A673 (cell line): ENCODE measurements at regions not wholly inside any gene's neighbourhood (a gene's known extent, or its start where the extent isn't known, plus 50 kb on each side); places are given as distances from the start of the nearest gene placed in this dataset.

Experiments used
- BruUV-seq: library from RNA; stranded (reverse); fragments of 400-500 nt; replicated peaks from 2 replicates; lab custom pipeline; 2021; lab: Mats Ljungman, UMichigan
- CTCF ChIA-PET: fragments of 300-600 bp; sonication (Branson Sonifier 250); formaldehyde crosslinking; loops from one replicate; lab custom pipeline; 2022; ENCODE audit warnings: antibody characterized with exemption; lab: Charles Lee
- POLR2A ChIA-PET: fragments of 300-600 bp; sonication (Branson Sonifier 250); formaldehyde crosslinking; loops from one replicate; lab custom pipeline; 2022; ENCODE audit warnings: antibody characterized with exemption; ENCODE audit not compliant: low non-redundant PET; lab: Charles Lee
- DNase-seq: peaks from one replicate; pipeline ENCODE4 v3.0.0-alpha.2; 2015; ENCODE audit warnings: low spot score
- H3K27ac ChIP-seq: fragments of 200-600 bp; sonication (generic); 2 replicates; pipeline ENCODE4 v1.5.1; 2016; ENCODE audit warnings: mixed run types, low read depth, mild to moderate bottlenecking, mixed read lengths, antibody characterized with exemption, low read length; ENCODE audit not compliant: poor library complexity, severe bottlenecking
- H3K27me3 ChIP-seq: fragments of 200-600 bp; sonication (generic); replicated peaks from 2 replicates; pipeline ENCODE4 v1.6.1; 2017; ENCODE audit warnings: mixed run types, low read depth, mild to moderate bottlenecking, mixed read lengths, antibody characterized with exemption, low read length; ENCODE audit not compliant: insufficient read depth, poor library complexity
- H3K36me3 ChIP-seq: fragments of 200-600 bp; sonication (generic); 2 replicates; pipeline ENCODE4 v1.6.1; 2016; ENCODE audit warnings: mixed run types, mild to moderate bottlenecking, mixed read lengths, antibody characterized with exemption, low read length; ENCODE audit not compliant: insufficient read depth, poor library complexity, severe bottlenecking
- H3K4me1 ChIP-seq: fragments of 200-600 bp; sonication (generic); 2 replicates; pipeline ENCODE4 v1.6.1; 2017; ENCODE audit warnings: mixed run types, mild to moderate bottlenecking, mixed read lengths, antibody characterized with exemption, low read length; ENCODE audit not compliant: insufficient read depth, poor library complexity, severe bottlenecking
- H3K4me3 ChIP-seq: fragments of 200-600 bp; sonication (generic); 2 replicates; pipeline ENCODE4 v1.5.1; 2016; ENCODE audit warnings: low read depth, mixed run types, mild to moderate bottlenecking, mixed read lengths, low read length; ENCODE audit not compliant: poor library complexity, severe bottlenecking
- H3K9me3 ChIP-seq: fragments of 200-600 bp; sonication (generic); 2 replicates; pipeline ENCODE4 v1.6.1; 2016; ENCODE audit warnings: mixed run types, low read depth, mild to moderate bottlenecking, mixed read lengths, antibody characterized with exemption, low read length; ENCODE audit not compliant: poor library complexity, severe bottlenecking
- EZH2 ChIP-seq: fragments of 200-600 bp; sonication (generic); IDR thresholded peaks from 2 replicates; pipeline ENCODE4 v1.6.1; 2017; ENCODE audit warnings: borderline replicate concordance, low read depth, mild to moderate bottlenecking, mixed read lengths, antibody characterized with exemption, low read length; ENCODE audit not compliant: poor library complexity, severe bottlenecking
- intact Hi-C: fragments of 100-400 bp; cut with micrococcal nuclease; formaldehyde crosslinking; loops from one replicate; pipeline ENCODE4 v1.10.0; 2022; ENCODE audit not compliant: unreplicated experiment
- TF ChIP-seq, protein P1 (sequence below): fragments of 300-800, 200-600 bp; sonication (generic); conservative IDR thresholded peaks from 2 replicates; pipeline ENCODE4 v1.5.1; 2017; ENCODE audit warnings: low read depth, mild to moderate bottlenecking, antibody characterized with exemption, low read length, moderate library complexity, mixed read lengths

DNA sequence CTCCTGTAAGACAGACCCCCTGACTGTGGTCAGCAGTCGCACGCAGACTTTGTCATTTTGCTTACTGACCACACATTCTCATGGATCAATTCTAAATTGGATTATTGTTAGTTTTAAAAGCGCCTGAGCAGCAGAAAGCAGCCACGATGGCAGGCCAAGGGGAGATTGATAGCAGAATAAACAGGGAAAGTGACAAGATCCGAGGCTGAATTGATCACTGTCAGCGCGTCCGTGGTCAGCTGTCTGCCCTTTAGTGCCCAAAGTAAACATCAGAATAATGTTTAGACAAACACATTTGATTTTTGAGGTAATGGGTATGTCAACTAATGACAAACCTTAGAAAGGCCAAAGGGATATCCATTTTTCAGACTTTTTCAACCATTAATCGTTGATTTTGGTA, 426.8 kb downstream of the SETD4 start:
- intact Hi-C loops = no loop called here
- Histone ChIP-seq H3K36me3 (no peaks in the 10 kb centered on the region), H3K4me3 (no peak overlapping the region), H3K27ac (no peak overlapping the region), H3K4me1 (no peaks in the 10 kb centered on the region), H3K9me3 (no peaks in the 10 kb centered on the region), H3K27me3 (peaks cover 45% of the 10 kb centered on the region)
- no TSS peak for BruUV-seq
- no peak for TF ChIP-seq EZH2
- TF ChIP-seq, protein P1, sequence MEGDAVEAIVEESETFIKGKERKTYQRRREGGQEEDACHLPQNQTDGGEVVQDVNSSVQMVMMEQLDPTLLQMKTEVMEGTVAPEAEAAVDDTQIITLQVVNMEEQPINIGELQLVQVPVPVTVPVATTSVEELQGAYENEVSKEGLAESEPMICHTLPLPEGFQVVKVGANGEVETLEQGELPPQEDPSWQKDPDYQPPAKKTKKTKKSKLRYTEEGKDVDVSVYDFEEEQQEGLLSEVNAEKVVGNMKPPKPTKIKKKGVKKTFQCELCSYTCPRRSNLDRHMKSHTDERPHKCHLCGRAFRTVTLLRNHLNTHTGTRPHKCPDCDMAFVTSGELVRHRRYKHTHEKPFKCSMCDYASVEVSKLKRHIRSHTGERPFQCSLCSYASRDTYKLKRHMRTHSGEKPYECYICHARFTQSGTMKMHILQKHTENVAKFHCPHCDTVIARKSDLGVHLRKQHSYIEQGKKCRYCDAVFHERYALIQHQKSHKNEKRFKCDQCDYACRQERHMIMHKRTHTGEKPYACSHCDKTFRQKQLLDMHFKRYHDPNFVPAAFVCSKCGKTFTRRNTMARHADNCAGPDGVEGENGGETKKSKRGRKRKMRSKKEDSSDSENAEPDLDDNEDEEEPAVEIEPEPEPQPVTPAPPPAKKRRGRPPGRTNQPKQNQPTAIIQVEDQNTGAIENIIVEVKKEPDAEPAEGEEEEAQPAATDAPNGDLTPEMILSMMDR = no peak
- no peak for DNase-seq
- CTCF ChIA-PET = no interaction called here
- POLR2A ChIA-PET = no interaction called here

DNA sequence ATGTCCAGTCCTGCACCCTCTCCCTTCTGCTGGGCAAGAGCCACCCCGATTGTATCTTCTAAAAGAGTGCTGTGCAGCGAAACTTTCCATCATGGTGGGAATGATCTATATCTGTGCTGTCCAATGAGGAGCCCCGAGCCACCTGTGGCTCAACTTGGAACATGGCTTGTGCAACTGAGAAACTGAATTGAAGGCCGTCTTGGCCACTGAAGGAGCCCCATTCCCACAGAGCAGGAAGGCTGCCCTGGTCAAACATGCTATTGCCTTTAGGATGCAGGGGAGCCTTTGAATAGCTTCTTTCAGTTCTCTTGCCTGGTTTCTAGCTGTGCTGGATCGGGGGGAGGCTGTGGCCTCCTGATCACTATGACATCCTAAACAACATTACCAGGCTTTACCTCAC, 427.6 kb downstream of the SETD4 start:
- TF ChIP-seq, protein P1 = no peak
- ChIA-PET POLR2A (no interaction called here), CTCF (no interaction called here)
- H3K9me3 ChIP-seq = no peaks in the 10 kb centered on the region
- H3K27ac ChIP-seq = no peak overlapping the region
- H3K4me3 ChIP-seq = no peak overlapping the region
- intact Hi-C loops = no loop called here
- DNase-seq = no peak
- H3K4me1 ChIP-seq = no peaks in the 10 kb centered on the region
- peaks cover 43% of the 10 kb centered on the region for H3K27me3 ChIP-seq
- BruUV-seq = no TSS peak
- H3K36me3 ChIP-seq = no peaks in the 10 kb centered on the region

DNA sequence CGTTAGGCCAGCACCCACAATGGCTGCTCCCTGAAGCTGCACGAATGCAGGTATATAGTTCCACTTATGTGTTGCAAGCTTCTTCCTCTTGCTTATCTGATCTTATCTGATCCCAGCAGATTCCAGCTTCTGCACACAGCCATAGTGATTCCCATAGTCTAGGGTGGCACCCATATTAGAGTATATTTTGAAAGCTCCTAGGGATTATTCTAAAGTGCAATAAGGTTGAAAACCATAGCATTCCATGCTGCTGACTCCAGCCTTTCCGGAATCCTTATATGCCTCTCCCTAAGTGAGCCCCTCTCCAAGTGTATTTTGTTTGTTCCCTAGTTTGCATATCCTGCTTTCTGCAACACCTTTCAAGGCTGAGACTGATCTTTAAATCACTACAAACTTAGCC, 432.0 kb downstream of the SETD4 start:
- H3K4me1 ChIP-seq = no peaks in the 10 kb centered on the region
- no peak for TF ChIP-seq EZH2
- TF ChIP-seq, protein P1 = no peak
- intact Hi-C loops = no loop called here
- H3K4me3 ChIP-seq = no peak overlapping the region
- CTCF ChIA-PET = no interaction called here
- no TSS peak for BruUV-seq
- H3K27ac ChIP-seq = no peak overlapping the region
- no peaks in the 10 kb centered on the region for H3K9me3 ChIP-seq
- H3K36me3 ChIP-seq = no peaks in the 10 kb centered on the region
- H3K27me3 ChIP-seq = peaks cover 39% of the 10 kb centered on the region
- DNase-seq = no peak
- POLR2A ChIA-PET = no interaction called here
